ENCODE measurements at regions not wholly inside any gene's neighbourhood (a gene's known extent, or its start where the extent isn't known, plus 50 kb on each side); places are given as distances from the start of the nearest gene placed in this dataset.

GRCh38 chr3:187974871-187975271, 179.1 kb upstream of the LPP start:
- Histone ChIP-seq H3K9me3 (no peaks in the 10 kb centered on the region), H3K27me3 (no peaks in the 10 kb centered on the region), H3K27ac (no peak overlapping the region), H3K36me3 (no peaks in the 10 kb centered on the region), H3K4me3 (no peak overlapping the region), H3K4me1 (no peaks in the 10 kb centered on the region)
- no peak for DNase-seq (ENCODE audit: low spot score in 2 of 2)
- no peak for TF ChIP-seq CTCF (IDR thresholded peaks at IDR 0.05)
- intact Hi-C loops (cut with DNase I): no loop called here

- H3K4me3 ChIP-seq: no peak overlapping the region
- intact Hi-C loops (cut with DNase I): no loop called here
- H3K27me3 ChIP-seq: no peaks in the 10 kb centered on the region
- no peaks in the 10 kb centered on the region for H3K9me3 ChIP-seq
- no peak for DNase-seq (ENCODE audit: low spot score in 2 of 2)
- no peak for TF ChIP-seq CTCF (IDR thresholded peaks at IDR 0.05)
- H3K27ac ChIP-seq: no peak overlapping the region
- H3K4me1 ChIP-seq: no peaks in the 10 kb centered on the region
- no peaks in the 10 kb centered on the region for H3K36me3 ChIP-seq
These were observed 178.2 kb upstream of the LPP start for GRCh38 chr3:187975561-187976364.

DNA sequence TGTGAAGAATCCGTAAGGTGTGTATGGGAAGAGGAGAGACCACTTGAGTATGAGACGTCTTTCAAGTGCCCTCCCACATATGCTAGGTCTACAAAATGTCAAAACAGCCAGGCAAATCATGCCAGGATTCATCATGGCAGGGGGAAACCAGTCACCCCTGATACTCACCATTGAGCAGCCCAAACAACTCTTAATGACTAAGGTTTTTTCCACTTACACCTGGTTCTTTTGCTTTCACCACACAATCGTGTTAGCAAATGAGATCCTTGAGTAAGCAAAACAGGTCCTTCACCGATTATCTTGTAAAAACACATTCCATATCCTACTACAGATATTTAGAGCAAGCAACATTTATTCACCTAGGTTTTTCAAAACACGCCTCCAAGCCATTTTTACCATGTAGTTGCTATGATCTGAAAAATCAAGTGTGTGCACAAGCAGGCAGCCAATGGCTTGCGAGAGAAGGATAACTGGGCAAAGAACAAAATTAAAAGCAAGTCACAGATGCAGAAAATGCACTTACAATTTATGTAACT, 177.5 kb upstream of the LPP start:
- Histone ChIP-seq H3K27me3 (no peaks in the 10 kb centered on the region), H3K4me1 (no peaks in the 10 kb centered on the region), H3K27ac (no peak overlapping the region), H3K36me3 (no peaks in the 10 kb centered on the region), H3K9me3 (no peaks in the 10 kb centered on the region), H3K4me3 (no peak overlapping the region)
- DNase-seq (ENCODE audit: low spot score in 2 of 2): no peak
- intact Hi-C loops (cut with DNase I): no loop called here
- no peak for TF ChIP-seq CTCF (IDR thresholded peaks at IDR 0.05)

DNA sequence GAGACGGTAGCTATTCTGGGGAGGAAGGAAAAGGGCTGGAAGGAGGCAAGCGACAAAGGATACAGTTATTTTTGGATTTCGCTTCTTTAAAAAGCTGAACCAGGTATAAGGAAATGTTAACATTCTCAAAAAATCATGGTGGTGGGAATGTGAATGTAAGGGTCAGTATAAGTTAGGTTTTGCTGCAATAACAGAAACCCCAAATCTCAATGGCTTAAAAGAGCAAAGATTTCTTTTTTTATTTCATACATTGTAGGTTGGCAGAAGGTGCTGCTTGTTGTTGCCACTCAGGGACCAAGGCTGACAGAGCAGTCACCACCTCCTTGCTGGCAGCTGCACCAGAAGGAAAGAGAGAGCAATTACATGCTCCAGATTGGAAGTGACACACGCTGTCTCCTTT, 176.3 kb upstream of the LPP start:
- Histone ChIP-seq H3K4me3 (no peak overlapping the region), H3K9me3 (no peaks in the 10 kb centered on the region), H3K27ac (no peak overlapping the region), H3K36me3 (no peaks in the 10 kb centered on the region), H3K27me3 (no peaks in the 10 kb centered on the region), H3K4me1 (no peaks in the 10 kb centered on the region)
- no peak for DNase-seq (ENCODE audit: low spot score in 2 of 2)
- no peak for TF ChIP-seq CTCF (IDR thresholded peaks at IDR 0.05)
- intact Hi-C loops (cut with DNase I): no loop called here

DNA sequence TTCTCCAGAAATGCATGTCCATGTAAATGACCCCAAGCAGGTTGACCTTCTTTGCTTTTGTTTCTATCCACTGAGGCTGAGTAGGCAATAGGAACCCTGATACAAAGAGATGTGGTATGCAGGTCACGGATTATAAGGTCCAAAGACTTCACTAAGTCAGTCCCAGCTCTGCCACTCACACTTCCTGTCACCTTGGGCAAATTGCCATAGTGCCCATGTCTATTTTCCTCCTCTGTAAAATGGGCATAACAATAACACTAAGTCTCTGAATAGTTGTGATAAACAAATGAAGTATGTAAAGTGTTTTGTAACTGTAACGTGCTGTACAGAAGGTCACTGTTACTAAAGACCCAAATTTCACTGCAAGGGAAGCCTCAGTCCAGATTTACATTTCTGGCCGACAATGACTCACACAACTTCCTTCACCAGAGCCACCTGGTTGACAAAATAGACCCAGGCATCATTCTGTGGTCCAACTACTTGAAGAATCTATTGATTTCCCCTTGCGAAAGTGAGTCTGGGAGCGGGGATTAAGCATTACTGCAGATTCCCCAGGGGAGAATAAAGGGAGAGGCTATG, 175.4 kb upstream of the LPP start:
- TF ChIP-seq CTCF (IDR thresholded peaks at IDR 0.05): no peak
- H3K27me3 ChIP-seq: no peaks in the 10 kb centered on the region
- H3K4me3 ChIP-seq: no peak overlapping the region
- no peak for DNase-seq (ENCODE audit: low spot score in 2 of 2)
- no peaks in the 10 kb centered on the region for H3K9me3 ChIP-seq
- H3K36me3 ChIP-seq: no peaks in the 10 kb centered on the region
- H3K4me1 ChIP-seq: no peaks in the 10 kb centered on the region
- intact Hi-C loops (cut with DNase I): no loop called here
- no peak overlapping the region for H3K27ac ChIP-seq

Measured in ascending aorta (tissue), 2 donors.